ENCODE measurements at regions not wholly inside any gene's neighbourhood (a gene's known extent, or its start where the extent isn't known, plus 50 kb on each side); places are given as distances from the start of the nearest gene placed in this dataset.

DNA sequence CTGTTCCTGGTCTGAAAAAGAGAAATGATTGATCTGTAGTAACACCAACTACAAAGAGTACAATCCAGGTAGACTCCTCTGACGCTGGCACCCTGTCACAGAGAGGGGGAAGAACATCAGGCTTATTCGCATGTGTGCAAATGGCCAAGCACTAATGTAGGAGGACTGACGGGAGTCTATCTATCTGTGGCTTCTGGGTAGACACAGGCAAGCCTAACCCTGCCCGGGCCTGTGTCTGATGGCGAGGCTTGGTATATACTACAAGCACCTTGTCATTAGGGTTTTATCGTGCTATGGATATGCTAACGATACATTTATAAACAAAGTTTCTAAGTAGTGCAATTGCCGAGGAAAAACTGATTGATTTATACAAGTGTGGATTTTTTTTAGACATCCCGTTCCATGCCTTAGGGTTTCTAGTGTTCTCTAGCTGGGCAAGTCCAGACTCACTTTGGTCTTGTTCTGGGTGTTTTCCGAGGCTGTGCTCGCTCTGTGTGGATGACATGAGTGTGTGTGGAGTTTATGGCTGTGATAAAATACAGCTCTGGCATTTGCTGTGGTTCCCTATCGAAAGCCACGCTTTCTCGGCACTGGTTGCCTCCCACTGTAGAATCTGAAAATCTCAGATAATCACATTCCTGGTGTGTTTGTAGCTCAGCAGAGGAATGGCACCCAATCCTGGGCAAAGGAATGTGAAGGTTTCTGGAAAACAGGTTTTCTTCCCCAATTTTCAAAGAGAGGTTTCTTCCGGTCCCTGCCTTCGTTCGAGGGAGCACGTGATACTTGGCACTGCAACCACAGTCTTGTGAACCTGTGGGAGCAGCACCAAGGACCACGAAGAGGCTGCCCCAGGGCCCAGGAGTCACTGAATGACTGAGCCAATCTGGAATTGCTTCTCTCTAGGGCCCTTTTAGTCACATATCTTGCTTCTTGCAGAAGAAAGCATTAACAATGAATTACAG lies 67.5 kb upstream of the EDN1 start:
- no TSS peak for BruUV-seq (replicated peaks)
- DNase-seq (ENCODE audit: low read depth, low spot score) = no peak
- dilution Hi-C loops (cut with MboI; ENCODE audit: extremely low pct_ligation_motif_present, low sequenced_read_pairs) = no loop called here
- Histone ChIP-seq H3K27me3 (ENCODE audit: control insufficient read depth in 2 of 2, insufficient read depth in 2 of 2, low read length in 2 of 2) (peaks cover 0 to 2% of the 10 kb centered on the region in 2 experiments), H3K9me3 (replicated peaks; ENCODE audit: control insufficient read depth, insufficient read depth, low read length) (no peaks in the 10 kb centered on the region), H3K79me2 (ENCODE audit: control insufficient read depth, insufficient read depth, low read length) (no peaks in the 10 kb centered on the region), H4K20me1 (replicated peaks; ENCODE audit: control insufficient read depth, extremely low read depth, insufficient read depth, low read length) (no peaks in the 10 kb centered on the region), H3K36me3 (ENCODE audit: control insufficient read depth in 2 of 2, extremely low read depth in 1 of 2, insufficient read depth in 2 of 2, low read length in 2 of 2) (no peaks in the 10 kb centered on the region), H3K4me2 (ENCODE audit: insufficient read depth, low read length) (no peak overlapping the region), H3K9me1 (replicated peaks; ENCODE audit: control insufficient read depth, extremely low read depth, insufficient read depth, low read length) (no peaks in the 10 kb centered on the region), H3K4me1 (ENCODE audit: control insufficient read depth, extremely low read depth, insufficient read depth, low read length) (no peaks in the 10 kb centered on the region), H3K27ac (ENCODE audit: insufficient read depth, low read depth, low read length) (no peak overlapping the region), H3K4me3 (replicated peaks in 1 of 3; ENCODE audit: insufficient read depth in 1 of 3, low read depth in 1 of 3, low read length in 3 of 3) (no peak overlapping the region), H3K9ac (replicated peaks; ENCODE audit: extremely low read depth, insufficient read depth, low read length) (no peak overlapping the region), H2AFZ (ENCODE audit: low read depth, low read length) (no peak overlapping the region)
- ChIA-PET POLR2A (no interaction called here), CTCF (interaction anchor here (1.4 to 2.6 kb wide), 2 partner anchors 10 to 11 kb away, joined by 5 to 10 read pairs; no protein-coding TSS in a partner anchor)
- TF ChIP-seq JUN (IDR thresholded peaks at IDR 0.05; ENCODE audit: borderline replicate concordance, insufficient read depth, insufficient read length, low read depth) = no peak
- TF ChIP-seq MAX (IDR thresholded peaks at IDR 0.05; ENCODE audit: insufficient read depth, insufficient read length) = no peak
- FAIRE-seq = no peak
- intact Hi-C loops (cut with micrococcal nuclease) = no loop called here

DNA sequence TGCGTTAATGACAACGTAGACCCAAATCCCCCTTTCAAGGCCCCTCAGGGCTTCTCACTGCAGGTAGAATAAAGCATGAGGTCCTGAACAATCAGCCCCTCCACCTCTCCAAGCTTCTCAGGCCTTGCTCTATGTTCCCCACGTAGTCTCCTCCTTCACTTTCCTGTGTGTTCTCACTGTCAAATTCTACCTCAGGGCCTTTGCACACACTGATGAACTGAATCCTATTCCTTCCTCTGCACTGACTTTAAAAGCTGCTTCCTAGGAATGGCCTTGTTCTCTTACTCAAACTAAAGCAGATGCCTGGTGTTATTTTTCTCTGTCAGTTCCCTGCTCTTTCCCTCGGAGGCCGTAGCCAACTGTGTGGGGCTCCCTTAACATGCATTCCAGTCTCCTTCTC lies 66.8 kb upstream of the EDN1 start:
- POLR2A ChIA-PET = no interaction called here

More for the DNA sequence above, 66.8 kb upstream of the EDN1 start:
- no peak overlapping the region for H3K4me2 ChIP-seq (ENCODE audit: insufficient read depth, low read length)
- H3K36me3 ChIP-seq (ENCODE audit: control insufficient read depth in 2 of 2, extremely low read depth in 1 of 2, insufficient read depth in 2 of 2, low read length in 2 of 2) = no peaks in the 10 kb centered on the region
- H3K27ac ChIP-seq (ENCODE audit: insufficient read depth, low read depth, low read length) = no peak overlapping the region
- DNase-seq (ENCODE audit: low read depth, low spot score) = no peak
- no peaks in the 10 kb centered on the region for H3K9me1 ChIP-seq (replicated peaks; ENCODE audit: control insufficient read depth, extremely low read depth, insufficient read depth, low read length)
- no peak overlapping the region for H2AFZ ChIP-seq (ENCODE audit: low read depth, low read length)
- dilution Hi-C loops (cut with MboI; ENCODE audit: extremely low pct_ligation_motif_present, low sequenced_read_pairs) = no loop called here
- no peaks in the 10 kb centered on the region for H4K20me1 ChIP-seq (replicated peaks; ENCODE audit: control insufficient read depth, extremely low read depth, insufficient read depth, low read length)
- no TSS peak for BruUV-seq (replicated peaks)
- no peak overlapping the region for H3K4me3 ChIP-seq (replicated peaks in 1 of 3; ENCODE audit: insufficient read depth in 1 of 3, low read depth in 1 of 3, low read length in 3 of 3)
- intact Hi-C loops (cut with micrococcal nuclease) = no loop called here
- peaks cover 0 to 2% of the 10 kb centered on the region in 2 experiments for H3K27me3 ChIP-seq (ENCODE audit: control insufficient read depth in 2 of 2, insufficient read depth in 2 of 2, low read length in 2 of 2)
- no peaks in the 10 kb centered on the region for H3K79me2 ChIP-seq (ENCODE audit: control insufficient read depth, insufficient read depth, low read length)
- H3K9ac ChIP-seq (replicated peaks; ENCODE audit: extremely low read depth, insufficient read depth, low read length) = no peak overlapping the region
- H3K9me3 ChIP-seq (replicated peaks; ENCODE audit: control insufficient read depth, insufficient read depth, low read length) = no peaks in the 10 kb centered on the region
- TF ChIP-seq POLR2A (IDR thresholded peaks at IDR 0.05; ENCODE audit: low read depth, low read length) (no peak), MYC (IDR thresholded peaks at IDR 0.05; ENCODE audit: low read depth, low read length) (no peak), FOS (IDR thresholded peaks at IDR 0.05; ENCODE audit: borderline replicate concordance, insufficient read depth, low read length) (no peak), POLR2AphosphoS5 (IDR thresholded peaks at IDR 0.05; ENCODE audit: insufficient read depth, low read depth, low read length) (no peak), JUN (IDR thresholded peaks at IDR 0.05; ENCODE audit: borderline replicate concordance, insufficient read depth, insufficient read length, low read depth) (no peak), EZH2 (IDR thresholded peaks at IDR 0.05; ENCODE audit: borderline replicate concordance, low read depth, low read length, severe bottlenecking) (no peak)
- TF ChIP-seq, protein P1, sequence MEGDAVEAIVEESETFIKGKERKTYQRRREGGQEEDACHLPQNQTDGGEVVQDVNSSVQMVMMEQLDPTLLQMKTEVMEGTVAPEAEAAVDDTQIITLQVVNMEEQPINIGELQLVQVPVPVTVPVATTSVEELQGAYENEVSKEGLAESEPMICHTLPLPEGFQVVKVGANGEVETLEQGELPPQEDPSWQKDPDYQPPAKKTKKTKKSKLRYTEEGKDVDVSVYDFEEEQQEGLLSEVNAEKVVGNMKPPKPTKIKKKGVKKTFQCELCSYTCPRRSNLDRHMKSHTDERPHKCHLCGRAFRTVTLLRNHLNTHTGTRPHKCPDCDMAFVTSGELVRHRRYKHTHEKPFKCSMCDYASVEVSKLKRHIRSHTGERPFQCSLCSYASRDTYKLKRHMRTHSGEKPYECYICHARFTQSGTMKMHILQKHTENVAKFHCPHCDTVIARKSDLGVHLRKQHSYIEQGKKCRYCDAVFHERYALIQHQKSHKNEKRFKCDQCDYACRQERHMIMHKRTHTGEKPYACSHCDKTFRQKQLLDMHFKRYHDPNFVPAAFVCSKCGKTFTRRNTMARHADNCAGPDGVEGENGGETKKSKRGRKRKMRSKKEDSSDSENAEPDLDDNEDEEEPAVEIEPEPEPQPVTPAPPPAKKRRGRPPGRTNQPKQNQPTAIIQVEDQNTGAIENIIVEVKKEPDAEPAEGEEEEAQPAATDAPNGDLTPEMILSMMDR (IDR thresholded peaks at IDR 0.05; ENCODE audit: extremely low read depth in 1 of 2, insufficient read depth in 1 of 2, low read depth in 1 of 2, low read length in 2 of 2) = no peak
- CTCF ChIA-PET = interaction anchor here (1.4 to 2.6 kb wide), 2 partner anchors 9 to 11 kb away, joined by 5 to 10 read pairs; no protein-coding TSS in a partner anchor
- H3K4me1 ChIP-seq (ENCODE audit: control insufficient read depth, extremely low read depth, insufficient read depth, low read length) = no peaks in the 10 kb centered on the region
- FAIRE-seq = no peak

Data from endothelial cell of umbilical vein (primary cell).